PC-3 (cell line): ENCODE measurements at regions not wholly inside any gene's neighbourhood (a gene's known extent, or its start where the extent isn't known, plus 50 kb on each side); places are given as distances from the start of the nearest gene placed in this dataset.
A peak's percentile ranks its signal among the peaks of the same experiment; 100 is the strongest.

Source experiments
- ATAC-seq: fragments of 200-7000 bp; cut with Tn5 transposase; 2 replicates; pipeline ENCODE4 v1.9.1; 2020; ENCODE audit warnings: mild to moderate bottlenecking, moderate library complexity
- BruUV-seq: library from RNA; stranded (reverse); fragments of 400-500 nt; replicated peaks from 2 replicates; lab custom pipeline; 2021; lab: Mats Ljungman, UMichigan
- CTCF ChIA-PET: fragments of 300-600 bp; sonication (Branson Sonifier 250); formaldehyde crosslinking; loops from one replicate; lab custom pipeline; 2022; ENCODE audit warnings: antibody characterized with exemption; lab: Charles Lee
- POLR2A ChIA-PET: fragments of 300-600 bp; sonication (Branson Sonifier 250); formaldehyde crosslinking; loops from one replicate; lab custom pipeline; 2022; ENCODE audit warnings: antibody characterized with exemption; ENCODE audit not compliant: unreplicated experiment; lab: Charles Lee
- DNase-seq: peaks from one replicate; pipeline ENCODE4 v3.0.0-alpha.2; 2015
- H2AFZ ChIP-seq: fragments of 300-600 bp; sonication (generic); 2 replicates; pipeline ENCODE4 v1.6.0; 2016; ENCODE audit warnings: antibody characterized with exemption, low read length
- H3F3A ChIP-seq: fragments of 300-600 bp; sonication (generic); one replicate; pipeline ENCODE4 v1.6.0; 2017; ENCODE audit warnings: antibody characterized with exemption, low read length, control low read depth, mild to moderate bottlenecking; ENCODE audit not compliant: unreplicated experiment
- H3K27ac ChIP-seq: fragments of 300-600 bp; sonication (generic); 2 replicates; pipeline ENCODE4 v1.5.1; 2016; ENCODE audit warnings: mild to moderate bottlenecking, low read length
- H3K27me3 ChIP-seq: fragments of 300-600 bp; sonication (generic); 2 replicates; pipeline ENCODE4 v1.6.1; 2016; ENCODE audit warnings: low read length, mixed read lengths
- H3K36me3 ChIP-seq: fragments of 300-600 bp; sonication (generic); 2 replicates; pipeline ENCODE4 v1.6.1; 2016; ENCODE audit warnings: low read depth, mixed run types, low read length, mixed read lengths
- H3K4me1 ChIP-seq: fragments of 300-600 bp; sonication (generic); 2 replicates; pipeline ENCODE4 v1.5.1; 2016; ENCODE audit warnings: low read length; ENCODE audit not compliant: insufficient read depth
- H3K4me2 ChIP-seq: fragments of 300-600 bp; sonication (generic); 2 replicates; pipeline ENCODE4 v1.6.0; 2016; ENCODE audit warnings: low read length
- H3K4me3 ChIP-seq: fragments of 300-600 bp; sonication (generic); 2 replicates; pipeline ENCODE4 v1.5.1; 2016; ENCODE audit warnings: mild to moderate bottlenecking, low read length, mixed read lengths
- H3K79me2 ChIP-seq: fragments of 300-600 bp; sonication (generic); 2 replicates; pipeline ENCODE4 v1.6.1; 2017; ENCODE audit warnings: low read length, mixed read lengths
- H3K9ac ChIP-seq: fragments of 300-600 bp; sonication (generic); 2 replicates; pipeline ENCODE4 v1.6.0; 2016; ENCODE audit warnings: mild to moderate bottlenecking, low read length
- H3K9me2 ChIP-seq: fragments of 300-600 bp; sonication (generic); replicated peaks from 2 replicates; pipeline ENCODE4 v1.6.1; 2016; ENCODE audit warnings: mixed run types, low read length, mixed read lengths
- H3K9me3 ChIP-seq: fragments of 300-600 bp; sonication (generic); 2 replicates; pipeline ENCODE4 v1.6.1; 2016; ENCODE audit warnings: low read length, mixed read lengths
- H4K20me1 ChIP-seq: fragments of 300-600 bp; sonication (generic); 2 replicates; pipeline ENCODE4 v1.6.1; 2016; ENCODE audit warnings: low read length, mixed read lengths
- CTCF ChIP-seq: fragments of 300-600 bp; sonication (generic); conservative IDR thresholded peaks from 2 replicates; pipeline ENCODE4 v1.5.1; 2017; ENCODE audit warnings: antibody characterized with exemption, low read depth, mild to moderate bottlenecking, low read length
- EZH2 ChIP-seq: fragments of 300-600 bp; sonication (generic); IDR thresholded peaks from one replicate; pipeline ENCODE4 v1.6.1; 2017; ENCODE audit warnings: antibody characterized with exemption, mild to moderate bottlenecking, low read length; ENCODE audit not compliant: unreplicated experiment
- EZH2phosphoT487 ChIP-seq: fragments of 300-600 bp; sonication (generic); IDR thresholded peaks from 2 replicates; pipeline ENCODE4 v1.6.1; 2018; ENCODE audit warnings: mild to moderate bottlenecking, antibody characterized with exemption, low read length, borderline replicate concordance
- intact Hi-C: fragments of 100-400 bp; cut with micrococcal nuclease; formaldehyde crosslinking; loops from 2 replicates; pipeline ENCODE4 v1.9.0; 2023

- ATAC-seq: no peak
- H2AFZ ChIP-seq: no peak overlapping the region
- CTCF ChIA-PET: no interaction called here
Measured at GRCh38 chr4:67161311-67161710, 384.0 kb downstream of the CENPC start.

GRCh38 chr4:67160394-67160793 is 384.9 kb downstream of the CENPC start:
- DNase-seq: peak; percentile 10
- no peak for TF ChIP-seq CTCF
- TF ChIP-seq EZH2phosphoT487: no peak
- TF ChIP-seq EZH2: no peak
- CTCF ChIA-PET: no interaction called here

More at GRCh38 chr4:67161311-67161710, 384.0 kb downstream of the CENPC start:
- Histone ChIP-seq H3K27ac (no peak overlapping the region), H3K4me2 (no peak overlapping the region), H3K9me2 (no peaks in the 10 kb centered on the region), H3K79me2 (no peaks in the 10 kb centered on the region), H3K9me3 (no peaks in the 10 kb centered on the region), H4K20me1 (no peaks in the 10 kb centered on the region), H3K4me3 (no peak overlapping the region), H3K27me3 (0 out of 2 replicates have a peak, but pooled peaks cover 4% of the 10 kb centered on the region), H3F3A (no peaks in the 10 kb centered on the region), H3K36me3 (no peaks in the 10 kb centered on the region), H3K9ac (no peak overlapping the region), H3K4me1 (no peaks in the 10 kb centered on the region)
- TF ChIP-seq EZH2phosphoT487 (no peak), CTCF (no peak)
- no peak for DNase-seq
- intact Hi-C loops: no loop called here
- BruUV-seq: no TSS peak
- POLR2A ChIA-PET: no interaction called here

GRCh38 chr4:67158666-67159065 is 386.6 kb downstream of the CENPC start:
- BruUV-seq: no TSS peak

More at GRCh38 chr4:67160394-67160793, 384.9 kb downstream of the CENPC start:
- Histone ChIP-seq H2AFZ (no peak overlapping the region), H3K4me3 (no peak overlapping the region), H3K79me2 (no peaks in the 10 kb centered on the region), H3K27me3 (0 out of 2 replicates have a peak, but pooled peaks cover 4% of the 10 kb centered on the region), H3F3A (no peaks in the 10 kb centered on the region), H3K4me2 (no peak overlapping the region), H4K20me1 (no peaks in the 10 kb centered on the region), H3K9me2 (no peaks in the 10 kb centered on the region), H3K9me3 (no peaks in the 10 kb centered on the region), H3K27ac (no peak overlapping the region), H3K36me3 (no peaks in the 10 kb centered on the region), H3K9ac (no peak overlapping the region), H3K4me1 (no peaks in the 10 kb centered on the region)
- intact Hi-C loops: no loop called here
- no peak for ATAC-seq
- BruUV-seq: no TSS peak
- POLR2A ChIA-PET: no interaction called here

More at GRCh38 chr4:67158666-67159065, 386.6 kb downstream of the CENPC start:
- TF ChIP-seq EZH2phosphoT487 (no peak), CTCF (no peak), EZH2 (no peak)
- no peaks in the 10 kb centered on the region for H3K4me1 ChIP-seq
- ChIA-PET CTCF (no interaction called here), POLR2A (interaction anchor here (0.6 kb wide), 1 partner anchor 22 kb away, joined by 3 read pairs; no protein-coding TSS in a partner anchor)
- no peaks in the 10 kb centered on the region for H4K20me1 ChIP-seq
- H3K79me2 ChIP-seq: no peaks in the 10 kb centered on the region
- no peaks in the 10 kb centered on the region for H3F3A ChIP-seq
- H2AFZ ChIP-seq: no peak overlapping the region
- intact Hi-C loops: no loop called here
- no peak for DNase-seq
- H3K9me3 ChIP-seq: no peaks in the 10 kb centered on the region
- H3K4me2 ChIP-seq: no peak overlapping the region
- H3K27me3 ChIP-seq: 0 out of 2 replicates have a peak, but pooled peaks cover 4% of the 10 kb centered on the region
- H3K9me2 ChIP-seq: no peaks in the 10 kb centered on the region
- no peak for ATAC-seq
- H3K36me3 ChIP-seq: no peaks in the 10 kb centered on the region
- no peak overlapping the region for H3K27ac ChIP-seq
- H3K9ac ChIP-seq: no peak overlapping the region
- H3K4me3 ChIP-seq: no peak overlapping the region
